SK-N-MC (cell line): ENCODE measurements at regions not wholly inside any gene's neighbourhood (a gene's known extent, or its start where the extent isn't known, plus 50 kb on each side); places are given as distances from the start of the nearest gene placed in this dataset.

Experiments
- EZH2 ChIP-seq: fragments of 200-600 bp; sonication (generic); IDR thresholded peaks from one replicate; pipeline ENCODE4 v1.6.1; 2017; ENCODE audit warnings: antibody characterized with exemption
- POLR2AphosphoS5 ChIP-seq: IDR thresholded peaks from 2 replicates; pipeline ENCODE4 v1.6.1; 2012; ENCODE audit warnings: mild to moderate bottlenecking, low read depth, low read length, borderline replicate concordance

DNA sequence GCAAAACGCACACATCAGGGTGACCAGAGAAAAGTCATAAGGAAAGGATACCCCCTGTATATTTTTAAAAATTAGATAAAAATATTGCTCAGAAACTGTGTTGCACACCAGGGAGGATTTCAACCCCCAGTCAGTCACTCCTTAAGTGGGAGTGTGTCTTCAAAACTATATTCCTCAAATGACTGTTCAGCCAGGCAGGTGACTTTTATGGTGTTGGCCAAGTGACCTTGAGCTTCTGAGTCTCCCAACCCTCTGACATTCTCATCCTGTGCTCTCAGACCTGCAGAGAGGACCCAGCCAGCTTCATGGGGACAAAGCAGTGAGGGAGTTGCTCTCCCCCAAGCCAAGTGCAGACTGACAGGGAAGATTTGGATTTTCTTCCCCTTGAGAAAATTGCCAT lies 311.9 kb upstream of the JARID2 start:
- TF ChIP-seq POLR2AphosphoS5: no peak
- no peak for TF ChIP-seq EZH2
